Endothelial cell of umbilical vein (primary cell): ENCODE measurements at regions not wholly inside any gene's neighbourhood (a gene's known extent, or its start where the extent isn't known, plus 50 kb on each side); places are given as distances from the start of the nearest gene placed in this dataset.

Source experiments
- BruUV-seq: library from RNA; stranded (reverse); fragments of 400-500 nt; replicated peaks from 2 replicates; lab custom pipeline; 2021; lab: Mats Ljungman, UMichigan
- CTCF ChIA-PET: fragments of 300-600, 350-600 bp; sonication (Branson Sonifier 250); formaldehyde crosslinking; loops from one replicate; lab custom pipeline; 2021; ENCODE audit warnings: antibody characterized with exemption, inconsistent platforms; lab: Charles Lee
- POLR2A ChIA-PET: fragments of 300-600, 350-600 bp; sonication (Branson Sonifier 250); formaldehyde crosslinking; loops from one replicate; lab custom pipeline; 2021; ENCODE audit warnings: antibody characterized with exemption, inconsistent platforms; lab: Charles Lee
- DNase-seq: peaks from one replicate; pipeline ENCODE4 v3.0.0-alpha.2; 2011; ENCODE audit warnings: low read depth, low spot score
- FAIRE-seq: peaks from 2 replicates; lab custom pipeline; 2011; peaks lifted over from hg19 to GRCh38; lab: Jason Lieb, UNC
- H2AFZ ChIP-seq: 2 replicates; pipeline ENCODE4 v1.6.0; 2012; ENCODE audit warnings: low read depth, low read length, control low read depth, inconsistent platforms
- H3K27ac ChIP-seq: 2 replicates; pipeline ENCODE4 v1.5.1; 2011; ENCODE audit warnings: low read depth, mild to moderate bottlenecking, control low read depth, low read length, moderate library complexity; ENCODE audit not compliant: insufficient read depth
- H3K27me3 ChIP-seq, 2 experiments: 2 replicates each; pipeline versions ENCODE4 v1.6.0 to v1.6.1; 2011; ENCODE audit warnings: low read length in 2 of 2, mixed read lengths in 1 of 2; ENCODE audit not compliant: control insufficient read depth in 2 of 2, insufficient read depth in 2 of 2
- H3K36me3 ChIP-seq, 2 experiments: 2 replicates in 1 of 2; 3 replicates in 1 of 2; pipeline ENCODE4 v1.5.1; 2011; ENCODE audit warnings: low read length in 2 of 2, mild to moderate bottlenecking in 1 of 2, moderate library complexity in 1 of 2; ENCODE audit not compliant: control insufficient read depth in 2 of 2, insufficient read depth in 2 of 2; ENCODE audit errors: extremely low read depth in 1 of 2
- H3K4me1 ChIP-seq: 3 replicates; pipeline ENCODE4 v1.5.1; 2011; ENCODE audit warnings: mild to moderate bottlenecking, low read length; ENCODE audit not compliant: control insufficient read depth, insufficient read depth; ENCODE audit errors: extremely low read depth
- H3K4me2 ChIP-seq: 2 replicates; pipeline ENCODE4 v1.6.1; 2011; ENCODE audit warnings: low read length, control low read depth, mixed read lengths; ENCODE audit not compliant: insufficient read depth
- H3K4me3 ChIP-seq, 3 experiments: fragments of 200-600 bp in 1 of 3; sonication (generic), shearing (Covaris generic) in 1 of 3; replicated peaks in 1 of 3; 2 replicates each; pipeline ENCODE4 v1.5.1; 2011 to 2016; ENCODE audit warnings: control low read depth in 3 of 3, low read length in 3 of 3, mild to moderate bottlenecking in 2 of 3, inconsistent platforms in 1 of 3, low read depth in 1 of 3, moderate library complexity in 1 of 3; ENCODE audit not compliant: insufficient read depth in 1 of 3
- H3K79me2 ChIP-seq: 2 replicates; pipeline ENCODE4 v1.6.0; 2012; ENCODE audit warnings: low read length, inconsistent platforms; ENCODE audit not compliant: control insufficient read depth, insufficient read depth
- H3K9ac ChIP-seq: replicated peaks from 2 replicates; pipeline ENCODE3; 2011; ENCODE audit warnings: low read length, control low read depth; ENCODE audit not compliant: insufficient read depth; ENCODE audit errors: extremely low read depth
- H3K9me1 ChIP-seq: replicated peaks from 3 replicates; pipeline ENCODE4 v1.6.0; 2011; ENCODE audit warnings: mild to moderate bottlenecking, low read length; ENCODE audit not compliant: control insufficient read depth, insufficient read depth; ENCODE audit errors: extremely low read depth
- H3K9me3 ChIP-seq: replicated peaks from 2 replicates; pipeline ENCODE4 v1.5.1; 2012; ENCODE audit warnings: low read length, inconsistent platforms; ENCODE audit not compliant: control insufficient read depth, insufficient read depth
- H4K20me1 ChIP-seq: replicated peaks from 2 replicates; pipeline ENCODE3; 2011; ENCODE audit warnings: mild to moderate bottlenecking, low read length; ENCODE audit not compliant: control insufficient read depth, insufficient read depth; ENCODE audit errors: extremely low read depth
- CTCF ChIP-seq, 2 donors: IDR thresholded peaks; 1 replicate in 1 of 2; 2 replicates in 1 of 2; pipeline ENCODE4 v1.5.1; 2011; ENCODE audit warnings: low read length in 2 of 2, mild to moderate bottlenecking in 2 of 2, moderate library complexity in 2 of 2, control low read depth in 1 of 2, inconsistent platforms in 1 of 2, low read depth in 1 of 2; ENCODE audit not compliant: insufficient read depth in 1 of 2; ENCODE audit errors: extremely low read depth in 1 of 2
- EZH2 ChIP-seq: IDR thresholded peaks from 2 replicates; pipeline ENCODE4 v1.6.1; 2012; ENCODE audit warnings: borderline replicate concordance, low read depth, mild to moderate bottlenecking, moderate library complexity, low read length, inconsistent platforms; ENCODE audit not compliant: severe bottlenecking
- FOS ChIP-seq: IDR thresholded peaks from 2 replicates; pipeline ENCODE4 v1.6.1; 2011; ENCODE audit warnings: mild to moderate bottlenecking, low read length, moderate library complexity, borderline replicate concordance; ENCODE audit not compliant: insufficient read depth
- GATA2 ChIP-seq: IDR thresholded peaks from 2 replicates; pipeline ENCODE4 v1.7.0; 2011; ENCODE audit warnings: low read depth, mild to moderate bottlenecking, moderate library complexity, mixed read lengths, low read length; ENCODE audit not compliant: insufficient read length, insufficient read depth
- JUN ChIP-seq: IDR thresholded peaks from 2 replicates; pipeline ENCODE4 v1.6.1; 2011; ENCODE audit warnings: borderline replicate concordance, low read depth; ENCODE audit not compliant: insufficient read length, insufficient read depth
- MYC ChIP-seq: IDR thresholded peaks from one replicate; pipeline ENCODE4 v1.6.1; 2011; ENCODE audit warnings: mild to moderate bottlenecking, low read depth, low read length
- POLR2A ChIP-seq: IDR thresholded peaks from 2 replicates; pipeline ENCODE4 v1.6.1; 2012; ENCODE audit warnings: low read depth, mild to moderate bottlenecking, control low read depth, low read length
- POLR2AphosphoS5 ChIP-seq: IDR thresholded peaks from 2 replicates; pipeline ENCODE4 v1.6.1; 2012; ENCODE audit warnings: low read depth, mild to moderate bottlenecking, control low read depth, low read length, moderate library complexity; ENCODE audit not compliant: insufficient read depth
- dilution Hi-C: fragments of 300-500 bp; cut with MboI; formaldehyde crosslinking; loops from one replicate; pipeline ENCODE4 v1.15.0; 2019; ENCODE audit warnings: low sequenced_read_pairs; ENCODE audit not compliant: extremely low pct_ligation_motif_present
- intact Hi-C: fragments of 100-400 bp; cut with micrococcal nuclease; formaldehyde crosslinking; loops from one replicate; pipeline ENCODE4 v1.10.0; 2022
- TF ChIP-seq, protein P1 (sequence below): IDR thresholded peaks from 2 replicates; pipeline ENCODE4 v1.6.1; 2011; ENCODE audit not compliant: insufficient read depth, insufficient read length

DNA sequence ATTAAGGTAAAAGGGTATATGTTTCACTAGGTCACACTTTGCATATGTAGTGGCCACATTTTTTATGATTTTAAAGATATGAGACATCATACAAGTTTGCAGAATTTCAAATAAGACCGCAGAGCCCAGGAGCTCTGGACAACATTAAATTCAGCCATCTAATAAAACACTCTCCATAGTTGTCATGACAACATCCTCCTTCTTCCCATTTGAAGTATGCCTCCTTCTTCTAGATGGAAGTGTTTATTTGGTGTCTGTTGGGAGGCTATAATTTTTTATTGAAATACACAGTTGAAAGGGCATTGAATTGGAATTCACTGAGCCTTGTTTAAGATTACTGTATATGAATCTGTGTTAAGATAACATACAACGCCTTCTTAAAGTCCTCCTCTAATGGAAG lies 467.3 kb downstream of the CMPK2 start:
- no peak overlapping the region for H2AFZ ChIP-seq
- no peak for TF ChIP-seq CTCF (IDR thresholded peaks at IDR 0.05; ENCODE audit: extremely low read depth in 1 of 2, insufficient read depth in 1 of 2, low read depth in 1 of 2, low read length in 2 of 2)
- TF ChIP-seq MYC: no peak
- TF ChIP-seq POLR2A: no peak
- no peak for TF ChIP-seq FOS
- TF ChIP-seq JUN: no peak
- TF ChIP-seq, protein P1, sequence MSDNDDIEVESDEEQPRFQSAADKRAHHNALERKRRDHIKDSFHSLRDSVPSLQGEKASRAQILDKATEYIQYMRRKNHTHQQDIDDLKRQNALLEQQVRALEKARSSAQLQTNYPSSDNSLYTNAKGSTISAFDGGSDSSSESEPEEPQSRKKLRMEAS: no peak
- no peak for TF ChIP-seq POLR2AphosphoS5
- no peak for TF ChIP-seq EZH2
- TF ChIP-seq GATA2: no peak
- no peaks in the 10 kb centered on the region for H3K27me3 ChIP-seq
- DNase-seq (no peak), FAIRE-seq (no peak)
- H3K9ac ChIP-seq: no peak overlapping the region
- dilution Hi-C loops (no loop called here), intact Hi-C loops (no loop called here)
- no peak overlapping the region for H3K27ac ChIP-seq
- no peaks in the 10 kb centered on the region for H3K4me1 ChIP-seq
- H3K79me2 ChIP-seq: no peaks in the 10 kb centered on the region
- no peak overlapping the region for H3K4me3 ChIP-seq
- H4K20me1 ChIP-seq: no peaks in the 10 kb centered on the region
- no TSS peak for BruUV-seq
- no peak overlapping the region for H3K4me2 ChIP-seq
- H3K9me1 ChIP-seq: no peaks in the 10 kb centered on the region
- no peaks in the 10 kb centered on the region for H3K36me3 ChIP-seq
- ChIA-PET CTCF (no interaction called here), POLR2A (no interaction called here)
- peaks cover 7% of the 10 kb centered on the region for H3K9me3 ChIP-seq
